GM13976 (cell line): ENCODE measurements at regions not wholly inside any gene's neighbourhood (a gene's known extent, or its start where the extent isn't known, plus 50 kb on each side); places are given as distances from the start of the nearest gene placed in this dataset.

ENCODE experiments used
- DNase-seq: peaks from one replicate; pipeline ENCODE4 v3.0.0; 2012; ENCODE audit warnings: low spot score
- in situ Hi-C: fragments of 300-500 bp; cut with MboI; formaldehyde crosslinking; loops from one replicate; pipeline ENCODE4 v1.12.0; 2022; ENCODE audit warnings: low sequenced_read_pairs, mixed read lengths, inconsistent platforms; ENCODE audit not compliant: unreplicated experiment
- TF ChIP-seq, protein P1 (sequence below): IDR thresholded peaks from 2 replicates; pipeline ENCODE4 v1.5.1; 2012; ENCODE audit warnings: borderline replicate concordance, mild to moderate bottlenecking; ENCODE audit not compliant: insufficient read depth; ENCODE audit errors: extremely low read depth, missing control alignments, control extremely low read depth

DNA sequence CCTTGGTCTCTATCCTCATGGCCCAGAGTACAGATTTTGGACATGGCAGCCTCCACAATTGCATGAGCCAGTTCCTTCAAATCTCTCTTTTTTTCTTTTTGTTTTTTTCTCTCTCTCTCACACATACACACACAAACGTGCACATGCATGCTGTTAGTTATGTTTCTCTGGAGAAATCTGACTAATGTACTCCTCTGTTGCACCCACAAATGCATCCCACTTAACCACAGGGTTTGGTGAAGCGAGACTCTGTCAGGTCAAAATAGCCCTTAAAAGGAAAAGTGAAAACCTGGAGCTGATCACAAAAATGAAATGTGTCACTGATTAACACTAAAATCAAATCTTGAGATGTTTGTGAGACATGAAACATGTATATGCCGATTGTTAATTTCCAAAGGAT lies 374.6 kb upstream of the ARGLU1 start:
- TF ChIP-seq, protein P1, sequence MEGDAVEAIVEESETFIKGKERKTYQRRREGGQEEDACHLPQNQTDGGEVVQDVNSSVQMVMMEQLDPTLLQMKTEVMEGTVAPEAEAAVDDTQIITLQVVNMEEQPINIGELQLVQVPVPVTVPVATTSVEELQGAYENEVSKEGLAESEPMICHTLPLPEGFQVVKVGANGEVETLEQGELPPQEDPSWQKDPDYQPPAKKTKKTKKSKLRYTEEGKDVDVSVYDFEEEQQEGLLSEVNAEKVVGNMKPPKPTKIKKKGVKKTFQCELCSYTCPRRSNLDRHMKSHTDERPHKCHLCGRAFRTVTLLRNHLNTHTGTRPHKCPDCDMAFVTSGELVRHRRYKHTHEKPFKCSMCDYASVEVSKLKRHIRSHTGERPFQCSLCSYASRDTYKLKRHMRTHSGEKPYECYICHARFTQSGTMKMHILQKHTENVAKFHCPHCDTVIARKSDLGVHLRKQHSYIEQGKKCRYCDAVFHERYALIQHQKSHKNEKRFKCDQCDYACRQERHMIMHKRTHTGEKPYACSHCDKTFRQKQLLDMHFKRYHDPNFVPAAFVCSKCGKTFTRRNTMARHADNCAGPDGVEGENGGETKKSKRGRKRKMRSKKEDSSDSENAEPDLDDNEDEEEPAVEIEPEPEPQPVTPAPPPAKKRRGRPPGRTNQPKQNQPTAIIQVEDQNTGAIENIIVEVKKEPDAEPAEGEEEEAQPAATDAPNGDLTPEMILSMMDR: no peak
- DNase-seq: no peak
- in situ Hi-C loops: no loop called here

DNA sequence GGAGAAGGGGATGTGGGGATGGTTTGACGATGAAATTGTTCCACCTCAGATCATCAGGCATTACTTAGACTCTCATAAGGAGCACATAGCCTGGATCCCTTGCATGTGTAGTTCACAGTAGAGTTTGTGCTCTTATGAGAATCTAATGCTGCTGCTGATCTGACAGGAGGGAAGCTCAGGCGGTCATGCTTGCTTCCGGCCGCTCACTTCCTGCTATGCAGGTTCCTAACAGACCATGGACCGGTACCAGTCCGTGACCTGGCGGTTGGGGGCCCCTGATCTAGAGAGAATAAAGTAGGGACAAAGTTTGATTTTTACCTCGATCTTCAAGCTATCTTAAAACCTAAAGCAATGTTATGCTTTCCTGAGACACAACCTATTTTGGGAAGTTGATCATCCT lies 373.8 kb upstream of the ARGLU1 start:
- TF ChIP-seq, protein P1: no peak
- DNase-seq: no peak
- in situ Hi-C loops: no loop called here

DNA sequence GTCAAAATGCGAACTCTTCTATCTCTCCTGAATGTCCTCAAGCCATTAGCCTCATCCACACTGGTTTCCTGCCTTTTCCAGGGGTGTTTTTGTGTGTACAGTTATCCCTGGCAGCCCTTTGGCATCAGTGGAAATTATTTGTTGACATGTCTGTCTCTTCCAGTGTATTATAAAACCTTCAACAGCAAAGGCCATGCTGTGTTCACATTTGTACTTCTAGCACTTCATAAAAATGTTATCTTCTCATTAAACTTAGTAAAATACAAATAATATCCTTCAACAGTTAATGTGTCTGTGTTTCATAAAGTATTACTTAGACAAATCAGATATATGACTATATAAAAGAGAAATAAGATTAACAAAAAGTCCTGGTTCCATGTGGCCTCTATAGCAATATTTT lies 359.5 kb upstream of the ARGLU1 start:
- DNase-seq: no peak
- TF ChIP-seq, protein P1: no peak
- in situ Hi-C loops: no loop called here

DNA sequence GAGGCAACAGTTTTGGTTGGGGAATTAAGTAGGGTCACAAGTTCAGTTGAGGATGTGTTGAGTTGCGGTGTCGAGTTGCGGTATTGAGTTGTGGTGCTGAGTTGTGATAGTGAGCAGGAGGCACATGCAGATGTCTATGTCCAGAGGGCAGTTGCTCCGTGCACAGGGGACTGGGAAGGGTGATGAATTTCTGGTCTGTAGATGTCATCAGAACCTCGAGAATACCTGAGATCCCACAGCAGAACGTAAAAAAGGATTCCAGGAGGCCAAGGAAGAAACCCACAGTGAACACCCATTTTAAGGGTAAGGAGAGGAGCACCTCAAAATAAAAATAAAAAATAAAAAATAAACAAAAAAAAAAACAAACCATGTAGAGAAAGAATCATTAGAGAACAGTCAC lies 354.4 kb upstream of the ARGLU1 start:
- no peak for DNase-seq
- TF ChIP-seq, protein P1: no peak
- in situ Hi-C loops: no loop called here

DNA sequence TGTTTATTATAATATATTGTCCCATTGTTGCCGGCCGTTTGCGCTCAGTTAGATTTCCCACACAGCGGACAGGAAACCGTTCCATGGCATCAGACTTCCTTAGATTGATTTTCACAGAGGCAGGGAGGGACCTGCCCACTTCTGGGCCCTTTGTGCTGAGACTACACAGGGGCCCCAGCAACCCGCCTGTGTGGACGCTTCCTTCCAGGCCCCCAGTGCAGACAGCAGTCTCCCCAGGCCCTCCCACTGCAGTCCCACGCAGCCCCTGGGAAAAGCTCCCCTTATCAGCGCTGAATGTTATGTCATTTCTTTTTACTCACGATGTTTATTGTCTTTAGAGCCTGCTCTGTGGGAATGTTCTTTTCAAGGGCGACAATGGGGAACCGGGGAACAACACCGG lies 351.7 kb upstream of the ARGLU1 start:
- in situ Hi-C loops: no loop called here

DNA sequence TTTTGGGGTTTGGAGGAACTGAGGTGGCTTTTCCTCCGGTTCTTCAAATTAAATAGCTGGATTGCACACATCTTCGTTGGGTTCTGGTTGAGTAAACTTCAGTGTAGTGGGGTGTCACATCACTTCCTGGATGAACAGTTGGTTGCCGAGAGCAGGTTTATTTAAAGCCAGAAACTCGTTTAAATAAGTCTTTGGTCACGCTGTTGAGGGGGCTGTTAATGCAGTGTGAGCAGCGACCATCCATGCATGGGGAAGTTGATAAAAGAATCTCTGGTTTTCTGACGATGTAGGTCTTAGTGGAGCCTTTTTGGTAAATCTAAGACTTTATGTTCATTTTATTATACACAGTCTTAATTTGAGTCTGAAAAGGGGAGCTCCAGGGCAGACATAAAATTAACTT lies 351.2 kb upstream of the ARGLU1 start:
- TF ChIP-seq, protein P1: no peak
- peak; percentile 40 for DNase-seq
- in situ Hi-C loops: no loop called here

More for the DNA sequence above, 351.7 kb upstream of the ARGLU1 start:
- TF ChIP-seq, protein P1: no peak
- no peak for DNase-seq

DNA sequence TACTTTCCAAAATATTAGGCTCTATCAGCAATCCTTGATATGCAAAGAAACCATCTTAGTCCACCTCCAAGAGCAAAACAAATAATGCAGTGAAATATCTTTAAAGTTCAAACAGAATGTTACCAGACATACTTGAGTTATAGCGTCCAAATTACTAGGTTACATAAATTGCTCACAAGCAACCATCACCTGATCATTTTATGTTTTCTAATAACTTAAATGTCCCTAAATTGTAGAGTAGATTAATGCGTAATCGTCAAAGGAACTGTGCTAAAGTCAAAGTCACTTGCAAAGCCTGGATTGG lies 350.6 kb upstream of the ARGLU1 start:
- TF ChIP-seq, protein P1: no peak
- DNase-seq: no peak
- in situ Hi-C loops: no loop called here
